A673 (cell line): ENCODE measurements at regions not wholly inside any gene's neighbourhood (a gene's known extent, or its start where the extent isn't known, plus 50 kb on each side); places are given as distances from the start of the nearest gene placed in this dataset.

Experiments used
- BruUV-seq: library from RNA; stranded (reverse); fragments of 400-500 nt; replicated peaks from 2 replicates; lab custom pipeline; 2021; lab: Mats Ljungman, UMichigan
- CTCF ChIA-PET: fragments of 300-600 bp; sonication (Branson Sonifier 250); formaldehyde crosslinking; loops from one replicate; lab custom pipeline; 2022; ENCODE audit warnings: antibody characterized with exemption; lab: Charles Lee
- POLR2A ChIA-PET: fragments of 300-600 bp; sonication (Branson Sonifier 250); formaldehyde crosslinking; loops from one replicate; lab custom pipeline; 2022; ENCODE audit warnings: antibody characterized with exemption; ENCODE audit not compliant: low non-redundant PET; lab: Charles Lee
- DNase-seq: peaks from one replicate; pipeline ENCODE4 v3.0.0-alpha.2; 2015; ENCODE audit warnings: low spot score
- H3K27ac ChIP-seq: fragments of 200-600 bp; sonication (generic); 2 replicates; pipeline ENCODE4 v1.5.1; 2016; ENCODE audit warnings: mixed run types, low read depth, mild to moderate bottlenecking, mixed read lengths, antibody characterized with exemption, low read length; ENCODE audit not compliant: poor library complexity, severe bottlenecking
- H3K27me3 ChIP-seq: fragments of 200-600 bp; sonication (generic); replicated peaks from 2 replicates; pipeline ENCODE4 v1.6.1; 2017; ENCODE audit warnings: mixed run types, low read depth, mild to moderate bottlenecking, mixed read lengths, antibody characterized with exemption, low read length; ENCODE audit not compliant: insufficient read depth, poor library complexity
- H3K36me3 ChIP-seq: fragments of 200-600 bp; sonication (generic); 2 replicates; pipeline ENCODE4 v1.6.1; 2016; ENCODE audit warnings: mixed run types, mild to moderate bottlenecking, mixed read lengths, antibody characterized with exemption, low read length; ENCODE audit not compliant: insufficient read depth, poor library complexity, severe bottlenecking
- H3K4me1 ChIP-seq: fragments of 200-600 bp; sonication (generic); 2 replicates; pipeline ENCODE4 v1.6.1; 2017; ENCODE audit warnings: mixed run types, mild to moderate bottlenecking, mixed read lengths, antibody characterized with exemption, low read length; ENCODE audit not compliant: insufficient read depth, poor library complexity, severe bottlenecking
- H3K4me3 ChIP-seq: fragments of 200-600 bp; sonication (generic); 2 replicates; pipeline ENCODE4 v1.5.1; 2016; ENCODE audit warnings: low read depth, mixed run types, mild to moderate bottlenecking, mixed read lengths, low read length; ENCODE audit not compliant: poor library complexity, severe bottlenecking
- H3K9me3 ChIP-seq: fragments of 200-600 bp; sonication (generic); 2 replicates; pipeline ENCODE4 v1.6.1; 2016; ENCODE audit warnings: mixed run types, low read depth, mild to moderate bottlenecking, mixed read lengths, antibody characterized with exemption, low read length; ENCODE audit not compliant: poor library complexity, severe bottlenecking
- CTCF ChIP-seq: fragments of 300-800, 200-600 bp; sonication (generic); conservative IDR thresholded peaks from 2 replicates; pipeline ENCODE4 v1.5.1; 2017; ENCODE audit warnings: low read depth, mild to moderate bottlenecking, antibody characterized with exemption, low read length, moderate library complexity, mixed read lengths
- EZH2 ChIP-seq: fragments of 200-600 bp; sonication (generic); IDR thresholded peaks from 2 replicates; pipeline ENCODE4 v1.6.1; 2017; ENCODE audit warnings: borderline replicate concordance, low read depth, mild to moderate bottlenecking, mixed read lengths, antibody characterized with exemption, low read length; ENCODE audit not compliant: poor library complexity, severe bottlenecking
- intact Hi-C: fragments of 100-400 bp; cut with micrococcal nuclease; formaldehyde crosslinking; loops from one replicate; pipeline ENCODE4 v1.10.0; 2022; ENCODE audit not compliant: unreplicated experiment

GRCh38 chr6:104648347-104648746 is 211.4 kb downstream of the HACE1 start:
- no TSS peak for BruUV-seq
- Histone ChIP-seq H3K27me3 (no peaks in the 10 kb centered on the region), H3K4me1 (peaks cover 16% of the 10 kb centered on the region), H3K27ac (no peak overlapping the region), H3K36me3 (no peaks in the 10 kb centered on the region), H3K4me3 (no peak overlapping the region), H3K9me3 (no peaks in the 10 kb centered on the region)
- intact Hi-C loops: no loop called here
- TF ChIP-seq EZH2 (no peak), CTCF (no peak)
- no peak for DNase-seq
- CTCF ChIA-PET: no interaction called here
- POLR2A ChIA-PET: no interaction called here

- H3K9me3 ChIP-seq: no peaks in the 10 kb centered on the region
- H3K36me3 ChIP-seq: no peaks in the 10 kb centered on the region
- ChIA-PET CTCF (no interaction called here), POLR2A (no interaction called here)
- no peak overlapping the region for H3K27ac ChIP-seq
- H3K4me1 ChIP-seq: peaks cover 6% of the 10 kb centered on the region
- BruUV-seq: no TSS peak
- no peaks in the 10 kb centered on the region for H3K27me3 ChIP-seq
- no peak overlapping the region for H3K4me3 ChIP-seq
- intact Hi-C loops: no loop called here
- DNase-seq: no peak
- TF ChIP-seq EZH2 (no peak), CTCF (no peak)
Observed at GRCh38 chr6:104644848-104645247, 214.9 kb downstream of the HACE1 start.

- peak; percentile 14 for DNase-seq
- BruUV-seq: no TSS peak
- Histone ChIP-seq H3K9me3 (no peaks in the 10 kb centered on the region), H3K36me3 (no peaks in the 10 kb centered on the region), H3K4me1 (peaks cover 21% of the 10 kb centered on the region), H3K4me3 (no peak overlapping the region), H3K27me3 (no peaks in the 10 kb centered on the region), H3K27ac (no peak overlapping the region)
- CTCF ChIA-PET: no interaction called here
- intact Hi-C loops: no loop called here
- TF ChIP-seq CTCF (no peak), EZH2 (no peak)
- POLR2A ChIA-PET: no interaction called here
Observed at GRCh38 chr6:104642871-104643270, 216.8 kb downstream of the HACE1 start.
